ENCODE measurements at regions not wholly inside any gene's neighbourhood (a gene's known extent, or its start where the extent isn't known, plus 50 kb on each side); places are given as distances from the start of the nearest gene placed in this dataset.

DNA sequence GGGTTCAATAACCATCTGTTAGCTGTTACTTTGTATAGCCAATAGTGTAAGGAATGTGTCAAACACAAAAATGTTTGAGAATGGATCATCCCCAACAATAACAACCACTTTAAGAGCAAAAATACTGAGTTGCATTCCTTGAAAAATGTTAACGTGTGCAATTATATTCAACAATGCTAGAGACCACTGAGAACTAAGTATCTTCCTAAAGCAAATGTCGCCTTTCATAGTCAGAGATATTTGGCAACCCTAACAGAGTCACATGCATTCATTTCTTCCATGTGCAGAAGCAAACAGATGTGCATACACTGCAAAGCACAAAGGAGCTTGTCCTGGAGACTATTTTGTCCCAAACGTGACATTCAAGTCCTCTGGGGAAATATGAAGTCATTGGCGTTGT is 448.6 kb downstream of the GJA1 start:
- TF ChIP-seq POLR2AphosphoS5 (IDR thresholded peaks at IDR 0.05; ENCODE audit: low read depth, low read length) (no peak), POLR2A (IDR thresholded peaks at IDR 0.05; ENCODE audit: low read depth, low read length) (no peak)
